ENCODE measurements at regions not wholly inside any gene's neighbourhood (a gene's known extent, or its start where the extent isn't known, plus 50 kb on each side); places are given as distances from the start of the nearest gene placed in this dataset.

- DNase-seq: no peak
- H3K27ac ChIP-seq: no peak overlapping the region
- no peak for TF ChIP-seq CTCF (IDR thresholded peaks at IDR 0.05; ENCODE audit: low read depth, low read length, missing control alignments)
- no peak overlapping the region for H3K4me3 ChIP-seq (ENCODE audit: low read depth, low read length)
- no peaks in the 10 kb centered on the region for H3K36me3 ChIP-seq (replicated peaks)
- in situ Hi-C loops (cut with HindIII; ENCODE audit: low pct_ligation_motif_present, low sequenced_read_pairs): no loop called here
- H3K27me3 ChIP-seq (replicated peaks): no peaks in the 10 kb centered on the region
Measured at GRCh38 chr7:67407392-67408071, 410.9 kb downstream of the TYW1 start.

- H3K36me3 ChIP-seq (replicated peaks): no peaks in the 10 kb centered on the region
- DNase-seq: no peak
- in situ Hi-C loops (cut with HindIII; ENCODE audit: low pct_ligation_motif_present, low sequenced_read_pairs): no loop called here
- TF ChIP-seq CTCF (IDR thresholded peaks at IDR 0.05; ENCODE audit: low read depth, low read length, missing control alignments): no peak
- no peaks in the 10 kb centered on the region for H3K27me3 ChIP-seq (replicated peaks)
- no peak overlapping the region for H3K27ac ChIP-seq
- H3K4me3 ChIP-seq (ENCODE audit: low read depth, low read length): no peak overlapping the region
Measured at GRCh38 chr7:67408109-67408508, 411.5 kb downstream of the TYW1 start.

DNA sequence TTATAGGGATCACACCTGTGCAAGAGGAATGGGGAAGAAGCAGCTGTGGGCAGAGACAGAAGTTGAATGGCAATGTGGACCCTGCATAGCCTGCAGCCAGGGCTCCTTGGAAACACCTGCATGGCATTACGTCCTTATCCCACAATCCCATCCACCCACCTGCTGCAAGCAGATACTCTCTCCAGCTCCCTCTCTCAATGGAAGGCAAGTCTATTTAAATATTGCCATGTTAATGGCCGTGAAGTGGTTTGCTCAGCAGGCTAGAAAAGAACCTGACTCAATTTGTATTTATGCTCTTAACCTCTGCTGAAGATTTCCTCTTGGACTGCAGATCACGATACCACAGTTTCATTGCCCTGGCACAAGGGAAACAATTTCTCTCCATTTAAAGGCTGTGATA lies 417.0 kb downstream of the TYW1 start:
- Histone ChIP-seq H3K27ac (no peak overlapping the region), H3K27me3 (replicated peaks) (no peaks in the 10 kb centered on the region), H3K4me3 (ENCODE audit: low read depth, low read length) (no peak overlapping the region), H3K36me3 (replicated peaks) (no peaks in the 10 kb centered on the region)
- in situ Hi-C loops (cut with HindIII; ENCODE audit: low pct_ligation_motif_present, low sequenced_read_pairs): no loop called here
- no peak for TF ChIP-seq CTCF (IDR thresholded peaks at IDR 0.05; ENCODE audit: low read depth, low read length, missing control alignments)
- DNase-seq: no peak

DNA sequence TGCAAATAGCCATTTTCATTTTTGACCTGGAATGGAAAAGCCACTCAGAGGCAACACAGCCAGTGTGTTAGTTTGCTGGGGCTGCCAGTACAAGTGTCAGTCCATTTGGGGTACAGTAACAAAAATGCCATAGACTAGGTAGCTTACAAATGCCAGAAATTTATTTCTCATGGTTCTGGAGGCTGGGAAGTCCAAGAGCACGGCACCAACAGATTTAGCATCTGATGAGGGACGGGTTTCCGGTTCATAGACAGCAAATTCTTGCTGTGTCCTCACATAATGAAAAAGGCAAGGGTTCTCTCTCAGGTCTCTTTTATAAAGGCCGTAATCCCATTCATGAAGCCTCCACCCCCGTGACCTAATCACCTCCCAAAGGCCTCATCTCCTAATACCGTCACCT lies 418.2 kb downstream of the TYW1 start:
- H3K27ac ChIP-seq: no peak overlapping the region
- no peaks in the 10 kb centered on the region for H3K27me3 ChIP-seq (replicated peaks)
- in situ Hi-C loops (cut with HindIII; ENCODE audit: low pct_ligation_motif_present, low sequenced_read_pairs): no loop called here
- H3K36me3 ChIP-seq (replicated peaks): no peaks in the 10 kb centered on the region
- no peak overlapping the region for H3K4me3 ChIP-seq (ENCODE audit: low read depth, low read length)
- no peak for DNase-seq
- TF ChIP-seq CTCF (IDR thresholded peaks at IDR 0.05; ENCODE audit: low read depth, low read length, missing control alignments): no peak

DNA sequence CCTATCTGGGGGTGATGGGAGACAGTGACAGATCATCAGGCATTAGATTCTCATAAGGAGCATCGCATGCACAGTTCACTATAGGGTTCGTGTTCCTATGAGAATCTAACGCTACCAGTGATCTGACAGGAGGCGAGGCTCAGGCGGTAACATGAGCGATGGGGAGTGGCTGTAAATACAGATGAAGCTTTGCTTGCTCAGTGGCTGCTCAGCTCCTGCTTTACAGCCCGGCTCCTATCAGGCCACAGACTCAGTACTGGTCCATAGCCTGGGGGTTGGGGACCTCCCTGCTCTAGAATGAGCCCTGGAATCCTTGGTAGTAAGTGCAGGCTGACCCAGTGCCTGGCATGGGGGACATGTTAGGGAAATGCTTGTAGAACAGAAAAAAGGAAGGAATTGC lies 426.0 kb downstream of the TYW1 start:
- DNase-seq: no peak
- in situ Hi-C loops (cut with HindIII; ENCODE audit: low pct_ligation_motif_present, low sequenced_read_pairs): no loop called here
- no peak for TF ChIP-seq CTCF (IDR thresholded peaks at IDR 0.05; ENCODE audit: low read depth, low read length, missing control alignments)
- Histone ChIP-seq H3K27me3 (replicated peaks) (no peaks in the 10 kb centered on the region), H3K4me3 (ENCODE audit: low read depth, low read length) (no peak overlapping the region), H3K27ac (no peak overlapping the region), H3K36me3 (replicated peaks) (no peaks in the 10 kb centered on the region)

GRCh38 chr7:67423065-67423464 lies 426.4 kb downstream of the TYW1 start:
- DNase-seq: no peak
- Histone ChIP-seq H3K4me3 (ENCODE audit: low read depth, low read length) (no peak overlapping the region), H3K27me3 (replicated peaks) (no peaks in the 10 kb centered on the region), H3K27ac (no peak overlapping the region), H3K36me3 (replicated peaks) (no peaks in the 10 kb centered on the region)
- no peak for TF ChIP-seq CTCF (IDR thresholded peaks at IDR 0.05; ENCODE audit: low read depth, low read length, missing control alignments)
- in situ Hi-C loops (cut with HindIII; ENCODE audit: low pct_ligation_motif_present, low sequenced_read_pairs): no loop called here
